GM21576 (cell line): ENCODE measurements at regions not wholly inside any gene's neighbourhood (a gene's known extent, or its start where the extent isn't known, plus 50 kb on each side); places are given as distances from the start of the nearest gene placed in this dataset.
"Not testable (repeated sequence)": the region's sequence is repeated elsewhere in the genome, so short reads cannot be mapped to it uniquely, and the experiment has no call there.

ENCODE experiments used
- ATAC-seq: cut with Tn5 transposase; IDR thresholded peaks from one replicate; pipeline ENCODE4 v1.9.1; 2021; ENCODE audit warnings: mild to moderate bottlenecking, moderate library complexity; ENCODE audit not compliant: unreplicated experiment

- ATAC-seq = no peak
Observed at GRCh38 chr18:78473563-78473962, 506.1 kb upstream of the SALL3 start.

- ATAC-seq = no peak
Observed at GRCh38 chr18:78477840-78478239, 501.8 kb upstream of the SALL3 start.

GRCh38 chr18:78479443-78479842 lies 500.2 kb upstream of the SALL3 start:
- ATAC-seq = no peak

GRCh38 chr18:78480262-78481054 lies 499.2 kb upstream of the SALL3 start:
- ATAC-seq = no peak

- ATAC-seq = no peak
Observed at GRCh38 chr18:78482378-78482777, 497.2 kb upstream of the SALL3 start.

- no peak for ATAC-seq
Observed at GRCh38 chr18:78487649-78488048, 492.0 kb upstream of the SALL3 start.

- ATAC-seq = no peak
Observed at GRCh38 chr18:78492064-78492812, 487.4 kb upstream of the SALL3 start.

GRCh38 chr18:78492813-78493371 lies 486.7 kb upstream of the SALL3 start:
- no peak for ATAC-seq

GRCh38 chr18:78493490-78493889 lies 486.1 kb upstream of the SALL3 start:
- ATAC-seq = not testable (repeated sequence)

- ATAC-seq = no peak
Observed at GRCh38 chr18:78494204-78495085, 485.2 kb upstream of the SALL3 start.

GRCh38 chr18:78495550-78495949 lies 484.1 kb upstream of the SALL3 start:
- no peak for ATAC-seq

GRCh38 chr18:78496079-78496478 lies 483.5 kb upstream of the SALL3 start:
- no peak for ATAC-seq

- no peak for ATAC-seq
Observed at GRCh38 chr18:78497641-78498040, 482.0 kb upstream of the SALL3 start.

GRCh38 chr18:78499586-78499985 lies 480.0 kb upstream of the SALL3 start:
- no peak for ATAC-seq

GRCh38 chr18:78501251-78501650 lies 478.4 kb upstream of the SALL3 start:
- ATAC-seq = no peak

- ATAC-seq = no peak
Observed at GRCh38 chr18:78503129-78503528, 476.5 kb upstream of the SALL3 start.

- ATAC-seq = no peak
Observed at GRCh38 chr18:78505851-78506461, 473.7 kb upstream of the SALL3 start.

GRCh38 chr18:78507217-78507616 lies 472.4 kb upstream of the SALL3 start:
- ATAC-seq = no peak

GRCh38 chr18:78508228-78508824 lies 471.3 kb upstream of the SALL3 start:
- not testable (repeated sequence) for ATAC-seq

- no peak for ATAC-seq
Observed at GRCh38 chr18:78510091-78510490, 469.5 kb upstream of the SALL3 start.
